ENCODE measurements at regions not wholly inside any gene's neighbourhood (a gene's known extent, or its start where the extent isn't known, plus 50 kb on each side); places are given as distances from the start of the nearest gene placed in this dataset.

- TF ChIP-seq NFIC (IDR thresholded peaks at IDR 0.05) (no peak), EP300 (IDR thresholded peaks at IDR 0.05; ENCODE audit: borderline replicate concordance) (no peak), EGR1 (IDR thresholded peaks at IDR 0.05) (no peak), CREB1 (IDR thresholded peaks at IDR 0.05; ENCODE audit: low read depth) (no peak), CEBPB (IDR thresholded peaks at IDR 0.05) (no peak), RAD21 (IDR thresholded peaks at IDR 0.05; ENCODE audit: low read depth) (no peak), ZBTB7A (IDR thresholded peaks at IDR 0.05; ENCODE audit: low read depth) (no peak), FOXM1 (IDR thresholded peaks at IDR 0.05; ENCODE audit: borderline replicate concordance, low read depth) (no peak), YY1 (IDR thresholded peaks at IDR 0.05; ENCODE audit: low read depth) (no peak)
Observed at GRCh38 chr1:55388960-55389359, 173.8 kb upstream of the USP24 start.

DNA sequence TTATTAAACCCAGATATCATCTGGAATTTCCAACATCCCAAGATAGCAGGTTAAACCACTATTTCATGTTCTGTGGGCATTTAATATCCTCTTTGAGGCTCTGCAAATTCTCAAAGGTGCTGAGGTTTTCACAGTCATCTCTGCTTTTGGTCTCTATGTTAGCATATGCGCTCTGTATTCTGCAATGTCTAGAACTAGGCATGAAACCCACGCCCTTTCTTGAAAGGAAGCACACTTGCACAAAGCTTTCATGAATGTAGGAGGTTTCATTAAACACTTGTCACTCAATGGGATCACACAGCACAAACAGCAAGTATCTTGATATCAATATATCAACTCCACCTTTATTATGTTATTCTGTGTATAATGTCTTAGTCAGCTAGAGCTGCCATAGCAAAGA, 172.0 kb upstream of the USP24 start:
- no peak for TF ChIP-seq REST (IDR thresholded peaks at IDR 0.05; ENCODE audit: low read depth)
- no peak for TF ChIP-seq TEAD4 (IDR thresholded peaks at IDR 0.05)
- no peak for TF ChIP-seq ZBTB7A (IDR thresholded peaks at IDR 0.05; ENCODE audit: low read depth)
- TF ChIP-seq CEBPB (IDR thresholded peaks at IDR 0.05): no peak
- no peak for TF ChIP-seq RAD21 (IDR thresholded peaks at IDR 0.05; ENCODE audit: low read depth)
- no peak for TF ChIP-seq EP300 (IDR thresholded peaks at IDR 0.05; ENCODE audit: borderline replicate concordance)
- TF ChIP-seq NFIC (IDR thresholded peaks at IDR 0.05): no peak
- TF ChIP-seq CREB1 (IDR thresholded peaks at IDR 0.05; ENCODE audit: low read depth): no peak
- TF ChIP-seq EGR1 (IDR thresholded peaks at IDR 0.05): no peak
- TF ChIP-seq YY1 (IDR thresholded peaks at IDR 0.05; ENCODE audit: low read depth): no peak
- TF ChIP-seq TCF12 (IDR thresholded peaks at IDR 0.05; ENCODE audit: low read depth): no peak

DNA sequence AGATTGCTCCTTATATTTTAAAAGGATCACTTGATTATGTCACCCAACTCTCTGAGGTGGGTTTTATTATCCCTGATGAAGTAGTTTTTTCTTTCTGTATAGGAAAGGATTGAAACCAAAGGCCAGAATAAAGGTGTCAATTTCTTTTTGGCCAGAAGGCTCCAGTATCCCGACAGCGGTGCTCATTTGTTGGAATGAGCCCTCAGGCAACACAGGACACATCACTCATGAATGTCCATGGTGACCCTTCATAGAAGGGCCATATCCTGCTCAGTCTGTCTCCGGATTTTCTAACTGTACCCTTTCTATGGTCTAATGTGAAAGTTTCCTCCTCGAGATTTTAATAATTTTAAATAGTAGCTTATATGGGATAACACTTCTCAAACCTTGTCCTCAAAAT, 171.3 kb upstream of the USP24 start:
- TF ChIP-seq YY1 (IDR thresholded peaks at IDR 0.05; ENCODE audit: low read depth) (no peak), REST (IDR thresholded peaks at IDR 0.05; ENCODE audit: low read depth) (no peak), ZBTB7A (IDR thresholded peaks at IDR 0.05; ENCODE audit: low read depth) (no peak)

GRCh38 chr1:55385402-55386018, 170.3 kb upstream of the USP24 start:
- no peak for TF ChIP-seq EP300 (IDR thresholded peaks at IDR 0.05; ENCODE audit: borderline replicate concordance)
- no peak for TF ChIP-seq REST (IDR thresholded peaks at IDR 0.05; ENCODE audit: low read depth)
- TF ChIP-seq, protein P1, sequence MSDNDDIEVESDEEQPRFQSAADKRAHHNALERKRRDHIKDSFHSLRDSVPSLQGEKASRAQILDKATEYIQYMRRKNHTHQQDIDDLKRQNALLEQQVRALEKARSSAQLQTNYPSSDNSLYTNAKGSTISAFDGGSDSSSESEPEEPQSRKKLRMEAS (IDR thresholded peaks at IDR 0.05): no peak
- no peak for TF ChIP-seq FOXM1 (IDR thresholded peaks at IDR 0.05; ENCODE audit: borderline replicate concordance, low read depth)
- no peak for TF ChIP-seq YY1 (IDR thresholded peaks at IDR 0.05; ENCODE audit: low read depth)
- TF ChIP-seq EGR1 (IDR thresholded peaks at IDR 0.05): no peak
- no peak for TF ChIP-seq NFIC (IDR thresholded peaks at IDR 0.05)
- TF ChIP-seq ZBTB7A (IDR thresholded peaks at IDR 0.05; ENCODE audit: low read depth): no peak
- TF ChIP-seq RAD21 (IDR thresholded peaks at IDR 0.05; ENCODE audit: low read depth): no peak
- no peak for TF ChIP-seq TEAD4 (IDR thresholded peaks at IDR 0.05)
- TF ChIP-seq CREB1 (IDR thresholded peaks at IDR 0.05; ENCODE audit: low read depth): no peak

GRCh38 chr1:55384637-55385036, 169.5 kb upstream of the USP24 start:
- TF ChIP-seq YY1 (IDR thresholded peaks at IDR 0.05; ENCODE audit: low read depth): no peak
- no peak for TF ChIP-seq USF1 (IDR thresholded peaks at IDR 0.05)
- no peak for TF ChIP-seq CEBPB (IDR thresholded peaks at IDR 0.05)
- TF ChIP-seq REST (IDR thresholded peaks at IDR 0.05; ENCODE audit: low read depth): no peak
- TF ChIP-seq TCF12 (IDR thresholded peaks at IDR 0.05; ENCODE audit: low read depth): no peak
- no peak for TF ChIP-seq FOXM1 (IDR thresholded peaks at IDR 0.05; ENCODE audit: borderline replicate concordance, low read depth)
- TF ChIP-seq EGR1 (IDR thresholded peaks at IDR 0.05): no peak
- TF ChIP-seq EP300 (IDR thresholded peaks at IDR 0.05; ENCODE audit: borderline replicate concordance): no peak
- TF ChIP-seq, protein P1 (IDR thresholded peaks at IDR 0.05): no peak
- TF ChIP-seq CREB1 (IDR thresholded peaks at IDR 0.05; ENCODE audit: low read depth): no peak
- no peak for TF ChIP-seq RAD21 (IDR thresholded peaks at IDR 0.05; ENCODE audit: low read depth)
- TF ChIP-seq ZBTB7A (IDR thresholded peaks at IDR 0.05; ENCODE audit: low read depth): no peak
- TF ChIP-seq TAF1 (IDR thresholded peaks at IDR 0.05; ENCODE audit: low read depth): no peak
- TF ChIP-seq TEAD4 (IDR thresholded peaks at IDR 0.05): no peak
- TF ChIP-seq NFIC (IDR thresholded peaks at IDR 0.05): no peak
